PC-3 (cell line): ENCODE measurements at regions not wholly inside any gene's neighbourhood (a gene's known extent, or its start where the extent isn't known, plus 50 kb on each side); places are given as distances from the start of the nearest gene placed in this dataset.

Experiments used
- CTCF ChIP-seq: fragments of 300-600 bp; sonication (generic); conservative IDR thresholded peaks from 2 replicates; pipeline ENCODE4 v1.5.1; 2017; ENCODE audit warnings: antibody characterized with exemption, low read depth, mild to moderate bottlenecking, low read length
- EZH2 ChIP-seq: fragments of 300-600 bp; sonication (generic); IDR thresholded peaks from one replicate; pipeline ENCODE4 v1.6.1; 2017; ENCODE audit warnings: antibody characterized with exemption, mild to moderate bottlenecking, low read length; ENCODE audit not compliant: unreplicated experiment

- TF ChIP-seq EZH2 = no peak
- no peak for TF ChIP-seq CTCF
Measured at GRCh38 chr12:84276215-84276614, 636.4 kb downstream of the SLC6A15 start.
